ENCODE measurements at regions not wholly inside any gene's neighbourhood (a gene's known extent, or its start where the extent isn't known, plus 50 kb on each side); places are given as distances from the start of the nearest gene placed in this dataset.

DNA sequence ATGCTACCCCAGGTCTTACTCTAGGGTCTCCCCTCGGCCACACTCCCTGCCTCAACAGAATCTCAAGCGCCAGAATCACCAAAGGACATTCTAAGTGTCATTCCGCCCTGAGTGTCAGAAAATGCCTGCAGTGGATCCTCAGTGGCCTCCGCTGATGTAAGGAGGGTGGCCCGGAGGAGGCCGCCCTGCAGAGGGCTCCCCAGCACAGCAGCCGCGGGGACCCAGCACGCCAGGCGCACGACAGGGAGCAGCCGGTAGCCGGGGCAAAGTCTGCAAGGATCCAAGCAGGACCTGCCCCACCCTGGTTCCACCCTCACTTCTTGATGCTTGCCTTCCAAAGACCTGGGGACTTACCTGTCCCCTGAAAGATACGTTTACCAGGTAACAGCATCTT, 54.2 kb upstream of the ID2 start:
- DNase-seq (ENCODE audit: low spot score): no peak

DNA sequence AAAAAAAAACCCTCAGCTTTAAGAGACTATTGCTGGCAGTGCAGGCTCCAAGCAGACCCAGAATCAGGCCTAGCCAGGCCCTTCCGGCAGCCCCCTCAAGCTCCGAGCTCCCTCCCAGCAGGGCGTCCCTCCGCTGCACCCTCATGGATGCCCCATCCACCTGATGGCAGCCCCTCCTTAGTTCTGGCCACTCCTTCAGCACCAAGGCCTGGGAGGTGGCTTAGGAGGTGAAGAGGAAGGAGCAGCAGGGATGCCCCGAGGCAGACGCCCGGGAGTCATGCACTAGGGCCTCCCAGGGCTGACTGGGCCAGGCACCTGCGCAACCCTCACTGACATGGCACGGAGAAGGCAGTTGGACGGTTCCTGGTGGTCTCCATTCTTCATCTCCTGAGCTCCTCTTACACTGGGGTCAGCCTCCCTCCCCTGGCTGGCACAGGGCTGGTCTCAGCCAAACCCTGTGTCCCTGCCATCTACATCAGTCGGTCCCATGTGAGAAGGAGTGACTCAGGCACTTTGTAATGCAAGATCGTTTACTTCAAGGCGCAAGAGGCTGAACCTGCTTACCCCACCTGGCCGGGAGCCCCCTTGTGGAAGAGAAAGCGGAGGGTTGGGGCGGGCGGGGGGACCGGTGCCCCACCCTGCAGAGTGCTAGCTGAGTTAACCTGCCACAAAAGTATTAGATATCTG, 53.5 kb upstream of the ID2 start:
- no peak for DNase-seq (ENCODE audit: low spot score)

DNA sequence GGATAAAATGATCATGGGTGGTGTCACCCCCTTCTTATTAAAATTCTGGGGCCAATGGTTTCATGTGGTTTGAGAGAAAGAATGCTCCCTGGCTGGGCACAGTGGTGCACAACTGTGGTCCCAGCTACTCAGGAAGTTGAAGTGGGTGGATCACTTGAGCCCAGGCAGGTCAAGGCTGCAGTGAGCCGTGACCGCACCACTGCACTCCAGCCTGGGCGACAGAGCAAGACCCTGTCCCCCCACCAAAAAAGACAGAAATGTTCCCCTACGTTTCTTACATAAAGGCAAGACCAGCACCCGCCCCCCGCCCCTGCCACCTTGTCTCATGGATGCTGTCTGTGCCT, 53.0 kb upstream of the ID2 start:
- DNase-seq (ENCODE audit: low spot score): no peak

DNA sequence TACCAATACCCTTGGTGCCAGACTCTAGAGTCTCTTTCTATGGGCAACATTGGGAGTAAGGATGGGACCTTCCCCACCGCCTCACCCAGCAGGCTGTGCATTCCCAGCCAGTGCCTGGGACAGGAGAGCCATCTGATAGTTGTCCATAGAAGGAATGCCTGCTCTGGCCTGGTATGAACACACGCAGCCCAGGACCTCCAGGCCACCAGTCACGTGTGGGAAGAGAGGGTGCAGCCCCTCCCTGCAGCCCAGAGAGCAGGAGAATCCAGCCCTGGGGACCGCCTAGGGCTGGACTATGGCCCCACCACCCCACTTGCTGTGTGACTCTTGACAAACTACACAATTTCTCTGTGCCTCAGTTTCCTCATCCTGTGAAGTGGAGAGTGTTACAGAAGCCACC, 52.5 kb upstream of the ID2 start:
- DNase-seq (ENCODE audit: low spot score): no peak

DNA sequence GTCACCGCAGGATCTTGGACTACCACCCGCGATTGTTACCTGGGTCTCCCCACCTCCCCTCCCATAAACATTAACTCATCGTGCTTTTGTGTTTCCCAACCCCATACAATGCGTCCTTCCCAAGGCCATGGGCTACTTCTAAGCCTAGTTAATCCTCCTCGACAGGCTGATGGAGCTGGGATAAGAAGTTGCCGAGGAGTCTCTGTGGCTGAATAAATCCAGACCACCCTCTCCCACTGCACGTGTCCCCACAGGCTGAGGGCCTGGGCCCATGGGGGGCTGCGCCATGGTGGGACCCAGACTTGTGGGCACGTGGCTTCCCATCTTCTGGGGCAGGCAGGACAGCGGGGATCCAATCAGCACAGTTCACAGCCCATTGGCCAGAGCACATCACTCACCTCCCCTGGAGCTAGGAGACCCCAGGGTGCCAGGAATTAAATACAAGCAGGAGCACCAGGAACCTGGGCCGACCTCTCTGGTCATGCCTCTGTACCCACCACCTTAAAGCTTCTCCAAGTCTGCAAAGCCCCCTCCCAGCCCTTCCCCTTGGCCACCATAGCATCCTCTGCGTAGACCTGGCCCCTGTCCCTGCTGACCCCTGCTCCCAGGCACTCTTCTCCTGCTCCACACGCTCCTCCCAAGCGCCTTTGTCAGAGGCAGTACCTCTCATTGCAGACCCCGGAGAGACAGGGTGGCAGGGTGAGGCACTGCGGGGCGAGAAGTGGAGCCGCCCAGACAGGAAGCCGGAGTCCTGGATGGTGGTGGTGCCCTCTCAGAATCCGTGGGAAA, 51.0 kb upstream of the ID2 start:
- DNase-seq (ENCODE audit: low spot score): no peak

DNA sequence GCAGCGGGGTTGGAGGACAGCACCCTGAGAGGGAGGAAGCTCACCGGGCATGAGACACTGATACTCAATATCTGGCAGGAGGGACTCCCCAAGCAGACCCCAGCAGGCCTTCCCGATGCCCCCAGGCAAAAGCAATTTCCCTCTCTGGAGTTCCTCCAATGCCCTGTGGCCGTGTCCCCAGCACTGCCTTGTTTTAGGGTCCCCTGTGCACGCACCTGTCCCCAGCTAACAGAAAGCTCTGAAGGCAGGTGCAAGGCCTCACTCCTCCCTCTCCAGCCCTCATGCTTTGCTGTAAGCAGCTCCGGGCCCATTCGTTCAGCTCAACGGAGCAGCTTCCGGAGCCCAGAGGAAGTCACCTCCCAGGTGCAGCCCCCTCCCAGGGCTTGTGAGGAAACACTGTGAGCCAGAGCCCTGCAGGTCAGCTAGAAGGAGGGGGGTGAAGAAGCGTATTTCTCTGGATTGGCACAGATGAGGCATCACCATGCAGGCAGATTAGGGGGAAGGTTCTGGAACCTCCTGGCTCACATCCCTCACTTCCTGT, 50.3 kb upstream of the ID2 start:
- no peak for DNase-seq (ENCODE audit: low spot score)

Small RNA genes in the stretch of these regions (small RNA-seq; reads per million reads assigned to genes)
- gene AC092580.3: 0 reads per million in 2 experiments
- 0 to 0.13 reads per million in 2 experiments for gene RNU6ATAC37P
- gene SNRPEP5: 0 reads per million in 2 experiments

Measured in SK-N-DZ (cell line).